B cell (primary cell): ENCODE measurements at regions not wholly inside any gene's neighbourhood (a gene's known extent, or its start where the extent isn't known, plus 50 kb on each side); places are given as distances from the start of the nearest gene placed in this dataset.
"Not testable (repeated sequence)": the region's sequence is repeated elsewhere in the genome, so short reads cannot be mapped to it uniquely, and the experiment has no call there.

Source experiments
- ATAC-seq: fragments of 200-7000 bp; cut with Tn5 transposase; one replicate; pipeline ENCODE4 v1.10.0; 2021; ENCODE audit warnings: low read depth, mild to moderate bottlenecking, moderate number of reproducible peaks, moderate library complexity
- CTCF ChIA-PET: fragments of 350-600 bp; sonication (Branson Sonifier 250); formaldehyde crosslinking; loops from one replicate; lab custom pipeline; 2021; ENCODE audit warnings: antibody characterized with exemption, inconsistent platforms; lab: Charles Lee
- POLR2A ChIA-PET: fragments of 350-600 bp; sonication (Branson Sonifier 250); formaldehyde crosslinking; loops from one replicate; lab custom pipeline; 2021; ENCODE audit warnings: antibody characterized with exemption; lab: Charles Lee
- DNase-seq: peaks from one replicate; pipeline ENCODE4 v3.0.0; 2013
- H2AFZ ChIP-seq: 2 replicates; pipeline ENCODE4 v1.6.1; 2012; ENCODE audit warnings: mild to moderate bottlenecking, low read depth, low read length; ENCODE audit not compliant: insufficient read depth, poor library complexity, severe bottlenecking
- H3K27ac ChIP-seq, 2 donors: 1 replicate in 1 of 2; 2 replicates in 1 of 2; pipeline ENCODE4 v1.5.1; 2012 to 2013; ENCODE audit warnings: low read length in 2 of 2, mild to moderate bottlenecking in 2 of 2, moderate library complexity in 1 of 2
- H3K27me3 ChIP-seq, 4 experiments: fragments of 200-600 bp in 1 of 4; sonication (generic) in 1 of 4; replicated peaks in 1 of 4; 1 replicate in 2 of 4; 2 replicates in 2 of 4; pipeline versions ENCODE4 v1.6.1 to v1.7.0; 2013 to 2016; ENCODE audit warnings: low read length in 3 of 4, mild to moderate bottlenecking in 2 of 4, mixed read lengths in 1 of 4, moderate library complexity in 1 of 4; ENCODE audit not compliant: insufficient read depth in 4 of 4, control insufficient read depth in 3 of 4; ENCODE audit errors: control extremely low read depth in 1 of 4
- H3K36me3 ChIP-seq, 2 experiments: replicated peaks in 1 of 2; 1 replicate in 1 of 2; 2 replicates in 1 of 2; pipeline versions ENCODE4 v1.6.1 to v1.7.1; 2013; ENCODE audit warnings: low read length in 1 of 2; ENCODE audit not compliant: insufficient read depth in 2 of 2, control insufficient read depth in 1 of 2; ENCODE audit errors: control extremely low read depth in 1 of 2, extremely low read depth in 1 of 2
- H3K4me1 ChIP-seq, 2 donors: fragments of 200-600 bp in 1 of 2; sonication (generic) in 1 of 2; 1 replicate in 1 of 2; 2 replicates in 1 of 2; pipeline versions ENCODE4 v1.5.1 to v1.6.1; 2013 to 2017; ENCODE audit warnings: low read length in 2 of 2; ENCODE audit not compliant: control insufficient read depth in 2 of 2, insufficient read depth in 2 of 2
- H3K4me2 ChIP-seq: replicated peaks from 2 replicates; pipeline ENCODE3; 2012; ENCODE audit warnings: mild to moderate bottlenecking, low read depth, low read length; ENCODE audit not compliant: poor library complexity, severe bottlenecking
- H3K4me3 ChIP-seq, 5 experiments: fragments of 200-600 bp in 1 of 5; sonication (generic) in 1 of 5; 1 replicate in 3 of 5; 2 replicates in 2 of 5; pipeline versions ENCODE4 v1.5.1 to v1.7.0; 2011 to 2016; ENCODE audit warnings: low read length in 4 of 5, mild to moderate bottlenecking in 4 of 5, low read depth in 2 of 5, control low read depth in 1 of 5, moderate library complexity in 1 of 5; ENCODE audit not compliant: insufficient read depth in 1 of 5; ENCODE audit errors: control extremely low read depth in 1 of 5, extremely low read depth in 1 of 5
- H3K79me2 ChIP-seq: fragments of 200-600 bp; sonication (generic); one replicate; pipeline ENCODE4 v1.6.0; 2016; ENCODE audit warnings: low read length; ENCODE audit not compliant: control insufficient read depth, insufficient read depth
- H3K9ac ChIP-seq: fragments of 200-600 bp; sonication (generic); 2 replicates; pipeline ENCODE4 v1.6.1; 2017; ENCODE audit warnings: mild to moderate bottlenecking, low read length, moderate library complexity
- H3K9me3 ChIP-seq, 3 donors: one replicate each; pipeline versions ENCODE4 v1.6.1 to v1.7.1; 2013; ENCODE audit warnings: low read length in 2 of 3; ENCODE audit not compliant: control insufficient read depth in 2 of 3, insufficient read depth in 1 of 3; ENCODE audit errors: control extremely low read depth in 1 of 3
- H4K20me1 ChIP-seq: 2 replicates; pipeline ENCODE4 v1.6.0; 2012; ENCODE audit warnings: mild to moderate bottlenecking, low read length; ENCODE audit not compliant: insufficient read depth, control insufficient read depth, poor library complexity, severe bottlenecking
- H3K27ac Mint-ChIP-seq: one replicate; pipeline ENCODE4 v1.8.0; 2021; ENCODE audit warnings: mixed read lengths
- H3K27me3 Mint-ChIP-seq: one replicate; pipeline ENCODE4 v1.8.0; 2021; ENCODE audit warnings: mixed read lengths
- H3K4me1 Mint-ChIP-seq: one replicate; pipeline ENCODE4 v1.8.0; 2021; ENCODE audit warnings: mixed read lengths
- H3K4me3 Mint-ChIP-seq: one replicate; pipeline ENCODE4 v1.8.0; 2021; ENCODE audit warnings: mixed read lengths
- H3K9me3 Mint-ChIP-seq: one replicate; pipeline ENCODE4 v1.8.0; 2022; ENCODE audit warnings: mixed read lengths; ENCODE audit not compliant: insufficient read depth
- CTCF ChIP-seq: fragments of 200-600 bp; IDR thresholded peaks from one replicate; pipeline ENCODE4 v1.8.0; 2022; ENCODE audit warnings: antibody characterized with exemption, mild to moderate bottlenecking
- EZH2 ChIP-seq: IDR thresholded peaks from 2 replicates; pipeline ENCODE4 v1.6.1; 2012; ENCODE audit warnings: borderline replicate concordance, low read depth, mild to moderate bottlenecking, moderate library complexity, low read length; ENCODE audit not compliant: insufficient read depth, poor library complexity, severe bottlenecking
- WGBS: methylation state at CpG from one replicate; pipeline ENCODE4 v1.1.5; 2013; ENCODE audit warnings: missing lambda C conversion rate; ENCODE audit not compliant: insufficient coverage; 5-methylcytosine and 5-hydroxymethylcytosine counted together
- intact Hi-C: fragments of 100-400 bp; cut with micrococcal nuclease; formaldehyde crosslinking; loops from one replicate; pipeline ENCODE4 v1.10.0; 2022

DNA sequence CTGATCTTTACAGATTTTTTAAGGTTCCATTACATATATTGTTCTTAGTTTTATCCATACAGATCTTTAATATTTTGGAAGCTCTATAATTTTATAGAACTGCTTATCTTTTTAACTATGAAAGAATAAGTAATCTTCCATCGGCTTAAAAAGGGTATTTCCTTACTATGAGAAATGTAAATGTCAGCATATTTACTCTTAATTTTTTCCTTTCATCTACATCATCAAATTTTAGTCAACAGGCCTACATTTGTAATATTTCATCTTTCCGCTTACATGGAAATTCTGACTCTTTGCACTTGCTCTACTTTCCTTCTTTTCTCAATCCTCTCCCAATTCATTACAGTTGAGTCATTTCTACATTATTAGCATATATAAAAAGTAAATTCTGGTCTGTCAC, 111.3 kb upstream of the GOLGA6L6 start:
- no peaks in the 10 kb centered on the region for H3K4me1 Mint-ChIP-seq
- 100% methylated on average over 1 of the region's 2 CpGs for WGBS
- ATAC-seq, result no peak
- Histone ChIP-seq H3K36me3 (no peaks in the 10 kb centered on the region), H2AFZ (no peak overlapping the region), H3K27me3 (no peaks in the 10 kb centered on the region), H3K27ac (no peak overlapping the region), H4K20me1 (no peaks in the 10 kb centered on the region), H3K4me1 (no peaks in the 10 kb centered on the region), H3K9ac (no peak overlapping the region), H3K4me2 (no peak overlapping the region), H3K79me2 (no peaks in the 10 kb centered on the region), H3K9me3 (no peaks in the 10 kb centered on the region), H3K4me3 (no peak overlapping the region)
- no peak overlapping the region for H3K4me3 Mint-ChIP-seq
- TF ChIP-seq CTCF (no peak), EZH2 (no peak)
- ChIA-PET POLR2A (no interaction called here), CTCF (no interaction called here)
- no peaks in the 10 kb centered on the region for H3K27me3 Mint-ChIP-seq
- no peak overlapping the region for H3K27ac Mint-ChIP-seq
- no peak for DNase-seq
- intact Hi-C loops, result no loop called here
- no peaks in the 10 kb centered on the region for H3K9me3 Mint-ChIP-seq

DNA sequence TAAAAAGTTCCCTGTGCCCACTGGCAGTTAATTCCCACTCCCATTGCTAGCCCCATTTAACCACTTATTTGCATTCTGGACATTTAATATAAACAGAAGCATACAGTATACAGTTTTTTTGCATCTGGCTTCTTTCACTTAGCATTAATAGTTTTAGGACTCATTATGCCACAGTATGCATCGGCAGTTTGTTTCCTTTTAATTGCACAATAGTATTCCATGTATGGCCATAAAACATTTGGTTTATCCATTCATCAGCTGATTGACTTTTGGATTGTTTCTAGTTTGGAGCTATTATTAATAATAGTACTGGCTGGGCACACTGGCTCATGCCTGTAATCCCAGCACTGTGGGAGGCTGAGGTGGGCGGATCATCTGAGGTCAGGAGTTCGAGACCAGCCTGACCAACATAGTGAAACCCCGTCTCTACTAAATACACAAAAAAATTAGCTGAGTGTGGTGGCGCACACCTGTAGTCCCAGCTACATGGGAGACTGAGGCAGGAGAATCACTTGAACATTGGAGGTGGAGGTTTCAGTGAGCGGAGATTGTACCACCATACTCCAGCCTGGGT, 106.9 kb upstream of the GOLGA6L6 start:
- H3K9me3 Mint-ChIP-seq, H3K4me3 Mint-ChIP-seq, POLR2A ChIA-PET, H3K27ac ChIP-seq, H3K27me3 ChIP-seq, H3K27me3 Mint-ChIP-seq, CTCF ChIA-PET, H3K36me3 ChIP-seq, H3K79me2 ChIP-seq, DNase-seq, intact Hi-C loops, H3K27ac Mint-ChIP-seq, H3K4me3 ChIP-seq, ATAC-seq, H3K4me1 ChIP-seq, H3K9ac ChIP-seq, H3K9me3 ChIP-seq, H4K20me1 ChIP-seq, H3K4me2 ChIP-seq, H3K4me1 Mint-ChIP-seq, H2AFZ ChIP-seq: not testable (repeated sequence)
- WGBS, result 95% methylated on average over 6 of the region's 6 CpGs
